Erythroblast (primary cell): ENCODE measurements at regions not wholly inside any gene's neighbourhood (a gene's known extent, or its start where the extent isn't known, plus 50 kb on each side); places are given as distances from the start of the nearest gene placed in this dataset.

ENCODE experiments used
- GATA1 ChIP-seq: IDR thresholded peaks from 2 replicates; pipeline ENCODE4 v1.6.1; 2011; ENCODE audit warnings: low read depth, mild to moderate bottlenecking, control low read depth, low read length, moderate library complexity
- POLR2A ChIP-seq: IDR thresholded peaks from 2 replicates; pipeline ENCODE4 v1.6.1; 2011; ENCODE audit warnings: mild to moderate bottlenecking, low read length

DNA sequence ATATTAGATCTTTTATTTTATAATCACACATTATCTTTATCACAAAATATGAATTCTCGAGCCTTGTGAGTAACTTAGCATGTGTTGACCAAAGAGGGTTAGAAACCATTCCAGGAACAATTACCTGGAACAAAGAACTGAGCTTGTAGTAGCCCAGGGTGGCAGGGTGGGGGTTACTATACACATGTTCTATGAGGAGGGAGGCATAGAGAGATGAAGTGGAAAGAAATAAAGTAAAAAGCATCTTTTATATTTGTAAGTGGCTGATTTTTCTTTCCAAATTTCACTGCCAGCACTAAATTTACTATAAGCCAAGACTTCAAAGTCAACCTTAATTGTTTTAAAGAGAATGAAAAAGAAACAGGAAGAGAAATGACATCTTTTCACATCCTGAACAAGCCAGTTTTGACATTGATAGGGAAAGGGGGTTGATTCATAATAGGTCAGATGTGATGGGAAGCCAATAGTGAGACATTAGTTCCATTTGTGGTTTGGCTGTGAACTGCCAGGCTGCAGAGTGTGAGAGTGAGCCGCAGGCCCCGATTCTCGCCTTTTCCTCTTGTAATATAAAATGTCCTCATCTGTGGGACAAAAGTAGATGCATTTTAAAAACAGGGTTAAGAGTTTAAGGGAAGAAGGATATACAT, 52.7 kb upstream of the MYB start:
- TF ChIP-seq POLR2A, result no peak
- TF ChIP-seq GATA1, result no peak
